CD4-positive, alpha-beta T cell treated with Interleukin-2 at 100 ng/mL for 4 hours (primary cell): ENCODE measurements at regions not wholly inside any gene's neighbourhood (a gene's known extent, or its start where the extent isn't known, plus 50 kb on each side); places are given as distances from the start of the nearest gene placed in this dataset.

Experiments used
- DNase-seq: peaks from one replicate; pipeline ENCODE4 v3.0.0-alpha.2; 2020; ENCODE audit warnings: low spot score

- no peak for DNase-seq
These were observed 157.8 kb downstream of the CYRIA start for GRCh38 chr2:16507655-16508489.

- DNase-seq = no peak
These were observed 159.3 kb downstream of the CYRIA start for GRCh38 chr2:16506366-16506765.

GRCh38 chr2:16496426-16497388, 168.9 kb downstream of the CYRIA start:
- no peak for DNase-seq

GRCh38 chr2:16495509-16496208, 170.0 kb downstream of the CYRIA start:
- no peak for DNase-seq

- no peak for DNase-seq
These were observed 170.7 kb downstream of the CYRIA start for GRCh38 chr2:16494836-16495508.

GRCh38 chr2:16493788-16494187, 171.8 kb downstream of the CYRIA start:
- no peak for DNase-seq

- no peak for DNase-seq
These were observed 177.9 kb downstream of the CYRIA start for GRCh38 chr2:16487686-16488085.

GRCh38 chr2:16485251-16485650, 180.4 kb downstream of the CYRIA start:
- DNase-seq = no peak

GRCh38 chr2:16482460-16482859, 183.2 kb downstream of the CYRIA start:
- no peak for DNase-seq

GRCh38 chr2:16481351-16481750, 184.3 kb downstream of the CYRIA start:
- DNase-seq = no peak

GRCh38 chr2:16479721-16480120, 185.9 kb downstream of the CYRIA start:
- no peak for DNase-seq

GRCh38 chr2:16478434-16479210, 187.0 kb downstream of the CYRIA start:
- no peak for DNase-seq

- no peak for DNase-seq
These were observed 188.0 kb downstream of the CYRIA start for GRCh38 chr2:16477648-16478047.

GRCh38 chr2:16476866-16477265, 188.8 kb downstream of the CYRIA start:
- no peak for DNase-seq

- DNase-seq = no peak
These were observed 189.6 kb downstream of the CYRIA start for GRCh38 chr2:16475986-16476567.

GRCh38 chr2:16475586-16475985, 190.0 kb downstream of the CYRIA start:
- DNase-seq = no peak

- DNase-seq = no peak
These were observed 192.1 kb downstream of the CYRIA start for GRCh38 chr2:16473575-16473974.

- DNase-seq = no peak
These were observed 194.6 kb downstream of the CYRIA start for GRCh38 chr2:16470936-16471490.

GRCh38 chr2:16466821-16467151, 198.8 kb downstream of the CYRIA start:
- no peak for DNase-seq

GRCh38 chr2:16466133-16466820, 199.4 kb downstream of the CYRIA start:
- DNase-seq = no peak
